Fibroblast of villous mesenchyme (primary cell): ENCODE measurements at regions not wholly inside any gene's neighbourhood (a gene's known extent, or its start where the extent isn't known, plus 50 kb on each side); places are given as distances from the start of the nearest gene placed in this dataset.
"Not testable (repeated sequence)": the region's sequence is repeated elsewhere in the genome, so short reads cannot be mapped to it uniquely, and the experiment has no call there.

Experiments
- DNase-seq: peaks from one replicate; pipeline ENCODE4 v3.0.0-alpha.2; 2010; ENCODE audit warnings: low read depth
- H3K4me3 ChIP-seq: 2 replicates; pipeline ENCODE4 v1.5.1; 2011; ENCODE audit warnings: low read depth, mild to moderate bottlenecking, low read length
- TF ChIP-seq, protein P1 (sequence below): IDR thresholded peaks from 2 replicates; pipeline ENCODE4 v1.5.1; 2012; ENCODE audit warnings: low read depth, mild to moderate bottlenecking, low read length; ENCODE audit not compliant: insufficient read depth

DNA sequence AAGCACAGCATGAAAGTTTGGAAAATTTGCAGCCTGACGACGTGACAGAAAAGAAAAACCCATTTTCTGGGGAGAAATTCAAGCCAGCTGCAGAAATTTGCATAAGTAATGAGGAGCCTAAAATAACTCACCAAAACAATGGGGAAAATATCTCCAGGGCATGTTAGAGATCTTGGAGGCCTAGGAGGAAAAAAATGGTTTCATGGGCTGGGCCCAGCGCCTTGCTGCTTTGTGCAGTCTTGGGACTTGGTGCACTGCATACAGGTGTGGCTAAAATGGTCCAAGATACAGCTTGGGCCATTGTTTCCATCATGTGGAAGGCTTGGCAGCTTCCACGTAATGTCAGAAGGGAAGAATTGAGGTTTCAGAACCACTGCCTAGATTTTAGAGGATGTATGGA is 428.5 kb upstream of the FRG2C start:
- TF ChIP-seq, protein P1, sequence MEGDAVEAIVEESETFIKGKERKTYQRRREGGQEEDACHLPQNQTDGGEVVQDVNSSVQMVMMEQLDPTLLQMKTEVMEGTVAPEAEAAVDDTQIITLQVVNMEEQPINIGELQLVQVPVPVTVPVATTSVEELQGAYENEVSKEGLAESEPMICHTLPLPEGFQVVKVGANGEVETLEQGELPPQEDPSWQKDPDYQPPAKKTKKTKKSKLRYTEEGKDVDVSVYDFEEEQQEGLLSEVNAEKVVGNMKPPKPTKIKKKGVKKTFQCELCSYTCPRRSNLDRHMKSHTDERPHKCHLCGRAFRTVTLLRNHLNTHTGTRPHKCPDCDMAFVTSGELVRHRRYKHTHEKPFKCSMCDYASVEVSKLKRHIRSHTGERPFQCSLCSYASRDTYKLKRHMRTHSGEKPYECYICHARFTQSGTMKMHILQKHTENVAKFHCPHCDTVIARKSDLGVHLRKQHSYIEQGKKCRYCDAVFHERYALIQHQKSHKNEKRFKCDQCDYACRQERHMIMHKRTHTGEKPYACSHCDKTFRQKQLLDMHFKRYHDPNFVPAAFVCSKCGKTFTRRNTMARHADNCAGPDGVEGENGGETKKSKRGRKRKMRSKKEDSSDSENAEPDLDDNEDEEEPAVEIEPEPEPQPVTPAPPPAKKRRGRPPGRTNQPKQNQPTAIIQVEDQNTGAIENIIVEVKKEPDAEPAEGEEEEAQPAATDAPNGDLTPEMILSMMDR = no peak
- no peak overlapping the region for H3K4me3 ChIP-seq
- no peak for DNase-seq

DNA sequence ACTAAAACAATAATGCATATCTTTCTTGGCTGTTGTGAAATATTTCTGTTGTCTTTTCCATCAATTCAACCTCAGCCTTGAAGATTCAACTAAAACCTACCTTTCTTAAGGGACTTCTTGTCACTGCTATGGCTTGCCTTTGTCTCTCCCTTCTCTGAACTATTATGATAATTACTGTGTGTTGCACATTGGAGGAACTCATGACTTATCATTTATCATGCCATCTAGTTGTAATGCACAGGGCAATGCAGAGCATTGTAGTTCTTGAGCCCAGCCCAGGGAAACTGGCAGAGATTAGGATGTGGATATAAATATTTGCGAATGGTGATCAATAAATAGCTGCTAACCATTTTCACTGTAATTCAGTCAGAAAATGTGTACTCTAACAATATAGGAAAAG is 427.1 kb upstream of the FRG2C start:
- DNase-seq = no peak
- no peak overlapping the region for H3K4me3 ChIP-seq
- TF ChIP-seq, protein P1 = no peak

DNA sequence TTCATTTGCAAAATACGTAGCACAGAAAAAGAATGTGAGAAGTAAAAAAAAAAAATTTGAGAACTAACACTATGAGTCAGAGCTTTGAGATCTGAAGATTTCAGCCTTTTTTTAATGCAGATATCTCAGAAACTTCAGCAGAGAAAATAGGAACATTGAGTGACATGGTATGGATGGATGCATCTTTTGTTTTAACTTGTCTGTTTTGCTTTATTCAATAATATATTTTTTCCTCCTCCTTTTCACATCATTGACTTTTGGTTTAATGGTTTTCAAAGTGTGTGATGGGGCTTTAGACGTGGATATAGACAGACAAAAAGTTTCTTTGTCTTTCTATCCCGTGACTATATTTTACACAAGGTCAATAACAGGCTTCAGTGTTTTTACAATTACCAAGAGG is 426.7 kb upstream of the FRG2C start:
- H3K4me3 ChIP-seq = no peak overlapping the region
- DNase-seq = no peak
- TF ChIP-seq, protein P1 = no peak

DNA sequence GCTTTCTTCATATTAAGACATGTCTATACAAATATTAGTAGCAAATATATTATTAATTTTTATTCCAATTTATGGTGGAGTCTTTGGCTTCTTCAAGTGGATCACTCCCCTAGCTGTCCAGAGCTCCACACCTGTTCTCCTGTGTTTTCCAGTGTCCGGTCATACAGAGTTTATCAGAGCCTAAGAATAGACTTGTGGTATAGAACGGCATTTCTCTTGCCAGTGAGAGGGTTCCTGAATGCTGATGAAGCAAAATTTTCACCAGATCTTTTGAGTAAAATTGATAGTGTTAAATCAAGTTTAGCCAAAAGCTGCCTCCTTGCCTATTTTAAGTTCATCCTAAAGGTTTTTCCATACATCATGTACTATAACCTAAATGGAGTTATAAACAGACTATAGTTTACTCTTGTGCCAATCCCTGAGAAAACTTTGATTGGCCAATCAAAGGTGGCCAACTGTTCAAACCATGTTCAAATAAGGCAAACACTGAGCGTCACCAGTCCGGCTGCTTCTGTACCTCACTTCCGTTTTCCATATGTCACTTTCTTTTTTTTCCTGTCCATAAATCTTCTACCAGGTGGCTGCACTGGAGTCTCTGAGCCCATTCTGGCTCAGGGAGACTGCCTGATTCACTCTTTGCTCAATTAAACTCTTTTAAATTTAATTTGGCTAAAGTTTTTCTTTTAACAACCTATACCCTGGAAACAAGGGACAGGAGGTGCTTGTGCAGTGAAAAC is 422.7 kb upstream of the FRG2C start:
- H3K4me3 ChIP-seq, DNase-seq: not testable (repeated sequence)

DNA sequence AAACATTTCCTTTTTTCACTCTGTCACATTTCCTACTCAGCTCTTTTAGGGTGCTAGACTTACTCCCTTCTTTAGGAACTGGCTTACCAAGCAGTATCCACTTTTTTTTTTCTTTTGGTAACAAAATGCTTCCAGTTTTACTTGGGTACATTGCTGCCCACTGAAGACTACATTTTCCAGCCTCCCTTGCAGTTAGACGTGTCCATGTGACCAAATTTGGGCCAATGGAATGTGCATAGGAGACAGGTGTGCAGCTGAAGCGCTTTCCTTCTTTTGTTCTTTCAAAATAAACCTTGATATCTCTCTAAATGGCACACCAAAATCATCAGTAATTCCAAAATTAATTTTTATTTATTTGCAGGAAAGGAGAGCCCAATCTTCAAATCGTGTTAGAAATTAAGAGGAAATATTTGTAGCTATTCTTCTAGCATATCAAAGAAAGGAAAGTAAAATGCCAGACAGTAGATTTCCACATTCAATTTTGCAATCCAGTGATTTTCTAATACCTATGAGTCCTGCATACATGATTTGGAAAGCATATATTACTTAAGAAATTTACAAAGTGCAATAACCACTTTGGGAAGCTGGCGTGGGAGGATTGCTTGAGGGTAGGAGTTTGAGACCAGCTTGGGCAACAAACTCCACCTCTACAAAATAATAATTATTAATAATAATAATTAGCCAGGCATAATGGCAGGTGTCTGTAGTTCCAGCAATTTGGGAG is 422.0 kb upstream of the FRG2C start:
- no peak for DNase-seq
- no peak overlapping the region for H3K4me3 ChIP-seq
- TF ChIP-seq, protein P1 = no peak

DNA sequence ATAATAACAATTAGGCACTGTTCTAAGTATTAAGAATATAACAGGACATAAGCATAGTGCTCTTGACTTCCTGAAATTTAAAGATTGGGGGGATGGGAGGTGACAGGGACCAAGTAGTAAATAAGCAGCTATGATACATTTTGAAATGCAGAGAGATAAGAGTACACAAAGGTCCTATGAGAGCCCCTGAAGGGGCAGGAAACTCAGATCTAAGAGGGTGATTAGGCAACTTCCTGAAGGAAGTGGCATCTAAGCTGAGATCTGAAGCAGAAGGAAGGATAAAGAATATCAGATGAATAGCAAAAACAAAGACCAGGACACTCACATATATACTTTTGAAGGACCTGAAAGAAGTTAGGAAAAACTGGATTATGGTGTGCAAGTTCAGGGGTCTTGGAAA is 415.2 kb upstream of the FRG2C start:
- TF ChIP-seq, protein P1 = no peak

DNA sequence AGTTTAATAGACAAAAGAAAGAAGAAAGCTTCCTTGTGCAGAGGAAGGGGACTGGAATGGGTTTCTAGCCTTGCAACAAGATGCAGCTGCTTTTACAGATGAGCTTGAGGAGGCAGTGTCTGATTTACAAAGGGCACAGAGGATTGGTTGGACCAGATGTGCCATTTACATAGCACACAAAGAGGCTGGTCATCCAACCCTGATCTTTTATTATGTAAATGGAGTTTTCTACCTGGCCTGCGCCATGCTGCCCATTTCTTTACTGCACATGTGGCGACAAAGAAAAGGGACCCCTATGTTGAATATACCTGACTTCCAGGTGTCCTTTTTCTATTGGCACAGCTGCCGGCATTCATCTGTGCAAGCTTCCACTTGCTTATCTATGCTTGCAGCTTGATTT is 409.4 kb upstream of the FRG2C start:
- H3K4me3 ChIP-seq = no peak overlapping the region
- no peak for DNase-seq
- TF ChIP-seq, protein P1 = no peak

More for the DNA sequence above, 415.2 kb upstream of the FRG2C start:
- DNase-seq = no peak
- H3K4me3 ChIP-seq = no peak overlapping the region
